Liver (tissue), 8 donors: ENCODE measurements at regions not wholly inside any gene's neighbourhood (a gene's known extent, or its start where the extent isn't known, plus 50 kb on each side); places are given as distances from the start of the nearest gene placed in this dataset.

Experiments used
- DNase-seq: peaks from one replicate; pipeline ENCODE4 v3.0.0-alpha.2; 2017; ENCODE audit warnings: low spot score
- H3K27ac ChIP-seq, 2 donors: one replicate each; pipeline ENCODE4 v1.7.0; 2013; ENCODE audit warnings: inconsistent platforms in 2 of 2, low read length in 2 of 2, control low read depth in 1 of 2, low read depth in 1 of 2, mild to moderate bottlenecking in 1 of 2
- H3K27me3 ChIP-seq, 4 donors: one replicate each; pipeline versions ENCODE4 v1.6.1 to v1.7.0; 2013; ENCODE audit warnings: low read length in 3 of 4, inconsistent platforms in 1 of 4, mild to moderate bottlenecking in 1 of 4, moderate library complexity in 1 of 4; ENCODE audit not compliant: control insufficient read depth in 4 of 4, insufficient read depth in 4 of 4
- H3K36me3 ChIP-seq, 4 donors: one replicate each; pipeline versions ENCODE4 v1.6.1 to v1.7.0; 2013; ENCODE audit warnings: low read length in 3 of 4, mild to moderate bottlenecking in 3 of 4, low read depth in 1 of 4, moderate library complexity in 1 of 4; ENCODE audit not compliant: control insufficient read depth in 4 of 4, insufficient read depth in 3 of 4
- H3K4me1 ChIP-seq, 4 donors: one replicate each; pipeline versions ENCODE4 v1.6.1 to v1.7.0; 2013; ENCODE audit warnings: low read length in 3 of 4, mild to moderate bottlenecking in 3 of 4, moderate library complexity in 1 of 4; ENCODE audit not compliant: control insufficient read depth in 4 of 4, insufficient read depth in 4 of 4
- H3K4me3 ChIP-seq, 3 donors: one replicate each; pipeline versions ENCODE4 v1.6.1 to v1.7.0; 2013; ENCODE audit warnings: low read length in 3 of 3, control low read depth in 1 of 3, low read depth in 1 of 3, mild to moderate bottlenecking in 1 of 3
- H3K9ac ChIP-seq, 2 donors: one replicate each; pipeline ENCODE4 v1.7.0; 2013; ENCODE audit warnings: low read length in 2 of 2, mild to moderate bottlenecking in 2 of 2, moderate library complexity in 2 of 2, control low read depth in 1 of 2, low read depth in 1 of 2
- H3K9me3 ChIP-seq, 4 donors: one replicate each; pipeline versions ENCODE4 v1.6.1 to v1.7.0; 2013; ENCODE audit warnings: low read length in 3 of 4; ENCODE audit not compliant: control insufficient read depth in 4 of 4
- EGR1 ChIP-seq, 2 donors: IDR thresholded peaks; 2 replicates each; pipeline ENCODE4 v1.6.1; 2016 to 2018; ENCODE audit warnings: antibody characterized with exemption in 2 of 2, low read depth in 2 of 2
- FOXA1 ChIP-seq: IDR thresholded peaks from 2 replicates; pipeline ENCODE4 v1.6.1; 2016; ENCODE audit warnings: antibody characterized with exemption
- GABPA ChIP-seq, 2 donors: IDR thresholded peaks in 1 of 2; conservative IDR thresholded peaks in 1 of 2; 2 replicates each; pipeline ENCODE4 v1.6.1; 2016; ENCODE audit warnings: antibody characterized with exemption in 2 of 2, mild to moderate bottlenecking in 1 of 2, moderate library complexity in 1 of 2
- HNF4A ChIP-seq, 2 donors: conservative IDR thresholded peaks; 2 replicates each; pipeline ENCODE4 v1.6.1; 2016; ENCODE audit warnings: antibody characterized with exemption in 2 of 2, mild to moderate bottlenecking in 2 of 2
- RXRA ChIP-seq, 2 donors: IDR thresholded peaks; 2 replicates each; pipeline ENCODE4 v1.6.1; 2017 to 2018; ENCODE audit warnings: antibody characterized with exemption in 2 of 2, mild to moderate bottlenecking in 1 of 2
- SP1 ChIP-seq: IDR thresholded peaks from 2 replicates; pipeline ENCODE4 v1.6.1; 2018; ENCODE audit warnings: antibody characterized with exemption, mild to moderate bottlenecking
- TAF1 ChIP-seq: conservative IDR thresholded peaks from 2 replicates; pipeline ENCODE4 v1.6.1; 2016; ENCODE audit warnings: antibody characterized with exemption, mild to moderate bottlenecking
- WGBS: extraction: QIAGEN DNeasy Blood & Tissue Kit; methylation state at CpG from one replicate; pipeline ENCODE4 v1.1.7; 2013; 5-methylcytosine and 5-hydroxymethylcytosine counted together
- TF ChIP-seq, protein P1 (sequence below): IDR thresholded peaks from 2 replicates; pipeline ENCODE4 v1.6.1; 2016; ENCODE audit warnings: antibody characterized with exemption, mild to moderate bottlenecking
- TF ChIP-seq, protein P2 (sequence below): IDR thresholded peaks from 2 replicates; pipeline ENCODE4 v1.6.1; 2016; ENCODE audit warnings: antibody characterized with exemption
- TF ChIP-seq, protein P3 (sequence below): fragments of 150-350 bp; IDR thresholded peaks from 2 replicates; pipeline ENCODE4 v1.5.1; 2017; ENCODE audit warnings: improper control_type of control experiment, low read depth, low read length; ENCODE audit not compliant: missing input control
- TF ChIP-seq, protein P4 (sequence below): IDR thresholded peaks from 2 replicates; pipeline ENCODE4 v1.6.1; 2016; ENCODE audit warnings: antibody characterized with exemption
- donor health status: healthy.
- donor health status: healthy.
- donor health status: healthy.
- donor health status: healthy.
- donor health status: healthy.

DNA sequence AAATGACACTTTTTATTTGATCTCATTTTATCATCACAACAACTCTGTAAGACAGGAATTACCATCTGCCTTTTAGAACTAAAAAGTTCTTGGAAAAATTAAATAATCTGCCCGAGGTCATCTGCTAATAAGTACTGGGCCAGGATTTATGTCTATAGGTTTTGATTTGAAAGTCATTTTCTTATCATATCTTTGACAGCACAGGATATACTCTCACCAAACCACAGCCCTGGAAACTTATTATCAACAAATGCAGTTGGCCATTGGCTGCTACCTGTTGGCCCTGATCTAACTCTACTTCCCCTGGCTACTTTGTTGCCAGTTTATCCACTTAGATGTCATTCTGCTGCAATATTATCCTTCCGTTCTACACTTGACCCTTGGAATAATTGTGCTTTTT, 354.6 kb downstream of the RAD51AP2 start:
- Histone ChIP-seq H3K4me3 (no peak overlapping the region), H3K36me3 (no peaks in the 10 kb centered on the region), H3K4me1 (no peaks in the 10 kb centered on the region), H3K27me3 (no peaks in the 10 kb centered on the region), H3K9me3 (no peaks in the 10 kb centered on the region), H3K9ac (no peak overlapping the region), H3K27ac (no peak overlapping the region)
- no peak for TF ChIP-seq SP1
- TF ChIP-seq EGR1 (IDR thresholded peaks at IDR 0.05; ENCODE audit: low read depth in 2 of 2) = no peak
- TF ChIP-seq TAF1 = no peak
- no peak for TF ChIP-seq HNF4A (conservative IDR thresholded peaks at IDR 0.05)
- no peak for DNase-seq
- 75% methylated on average over 2 of the region's 2 CpGs for WGBS

DNA sequence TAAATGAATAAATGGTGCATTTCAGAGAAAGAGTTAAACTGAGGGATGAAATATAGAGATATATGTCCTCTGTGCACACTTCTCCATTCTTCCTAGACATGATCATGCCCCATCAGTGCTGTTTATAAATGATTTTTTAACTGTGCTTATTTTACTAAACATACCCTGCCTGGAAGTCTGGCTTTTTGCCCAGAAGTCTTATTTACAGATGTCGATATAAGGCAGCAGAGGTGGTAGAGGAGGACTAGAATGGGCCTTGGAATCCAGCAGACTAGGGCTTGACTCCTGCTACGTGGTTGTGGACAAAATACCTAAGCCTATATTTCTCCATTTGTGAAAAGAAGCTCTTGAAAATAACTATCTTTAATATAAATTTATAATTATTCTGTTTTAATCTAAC, 355.5 kb downstream of the RAD51AP2 start:
- TF ChIP-seq, protein P1, sequence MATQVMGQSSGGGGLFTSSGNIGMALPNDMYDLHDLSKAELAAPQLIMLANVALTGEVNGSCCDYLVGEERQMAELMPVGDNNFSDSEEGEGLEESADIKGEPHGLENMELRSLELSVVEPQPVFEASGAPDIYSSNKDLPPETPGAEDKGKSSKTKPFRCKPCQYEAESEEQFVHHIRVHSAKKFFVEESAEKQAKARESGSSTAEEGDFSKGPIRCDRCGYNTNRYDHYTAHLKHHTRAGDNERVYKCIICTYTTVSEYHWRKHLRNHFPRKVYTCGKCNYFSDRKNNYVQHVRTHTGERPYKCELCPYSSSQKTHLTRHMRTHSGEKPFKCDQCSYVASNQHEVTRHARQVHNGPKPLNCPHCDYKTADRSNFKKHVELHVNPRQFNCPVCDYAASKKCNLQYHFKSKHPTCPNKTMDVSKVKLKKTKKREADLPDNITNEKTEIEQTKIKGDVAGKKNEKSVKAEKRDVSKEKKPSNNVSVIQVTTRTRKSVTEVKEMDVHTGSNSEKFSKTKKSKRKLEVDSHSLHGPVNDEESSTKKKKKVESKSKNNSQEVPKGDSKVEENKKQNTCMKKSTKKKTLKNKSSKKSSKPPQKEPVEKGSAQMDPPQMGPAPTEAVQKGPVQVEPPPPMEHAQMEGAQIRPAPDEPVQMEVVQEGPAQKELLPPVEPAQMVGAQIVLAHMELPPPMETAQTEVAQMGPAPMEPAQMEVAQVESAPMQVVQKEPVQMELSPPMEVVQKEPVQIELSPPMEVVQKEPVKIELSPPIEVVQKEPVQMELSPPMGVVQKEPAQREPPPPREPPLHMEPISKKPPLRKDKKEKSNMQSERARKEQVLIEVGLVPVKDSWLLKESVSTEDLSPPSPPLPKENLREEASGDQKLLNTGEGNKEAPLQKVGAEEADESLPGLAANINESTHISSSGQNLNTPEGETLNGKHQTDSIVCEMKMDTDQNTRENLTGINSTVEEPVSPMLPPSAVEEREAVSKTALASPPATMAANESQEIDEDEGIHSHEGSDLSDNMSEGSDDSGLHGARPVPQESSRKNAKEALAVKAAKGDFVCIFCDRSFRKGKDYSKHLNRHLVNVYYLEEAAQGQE = no peak
- TF ChIP-seq GABPA (IDR thresholded peaks at IDR 0.05 in 1 of 2, conservative IDR thresholded peaks at IDR 0.05 in 1 of 2) = no peak
- no peak for TF ChIP-seq FOXA1
- TF ChIP-seq, protein P2, sequence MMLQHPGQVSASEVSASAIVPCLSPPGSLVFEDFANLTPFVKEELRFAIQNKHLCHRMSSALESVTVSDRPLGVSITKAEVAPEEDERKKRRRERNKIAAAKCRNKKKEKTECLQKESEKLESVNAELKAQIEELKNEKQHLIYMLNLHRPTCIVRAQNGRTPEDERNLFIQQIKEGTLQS = no peak
- TF ChIP-seq RXRA (IDR thresholded peaks at IDR 0.05) = no peak
- TF ChIP-seq, protein P3, sequence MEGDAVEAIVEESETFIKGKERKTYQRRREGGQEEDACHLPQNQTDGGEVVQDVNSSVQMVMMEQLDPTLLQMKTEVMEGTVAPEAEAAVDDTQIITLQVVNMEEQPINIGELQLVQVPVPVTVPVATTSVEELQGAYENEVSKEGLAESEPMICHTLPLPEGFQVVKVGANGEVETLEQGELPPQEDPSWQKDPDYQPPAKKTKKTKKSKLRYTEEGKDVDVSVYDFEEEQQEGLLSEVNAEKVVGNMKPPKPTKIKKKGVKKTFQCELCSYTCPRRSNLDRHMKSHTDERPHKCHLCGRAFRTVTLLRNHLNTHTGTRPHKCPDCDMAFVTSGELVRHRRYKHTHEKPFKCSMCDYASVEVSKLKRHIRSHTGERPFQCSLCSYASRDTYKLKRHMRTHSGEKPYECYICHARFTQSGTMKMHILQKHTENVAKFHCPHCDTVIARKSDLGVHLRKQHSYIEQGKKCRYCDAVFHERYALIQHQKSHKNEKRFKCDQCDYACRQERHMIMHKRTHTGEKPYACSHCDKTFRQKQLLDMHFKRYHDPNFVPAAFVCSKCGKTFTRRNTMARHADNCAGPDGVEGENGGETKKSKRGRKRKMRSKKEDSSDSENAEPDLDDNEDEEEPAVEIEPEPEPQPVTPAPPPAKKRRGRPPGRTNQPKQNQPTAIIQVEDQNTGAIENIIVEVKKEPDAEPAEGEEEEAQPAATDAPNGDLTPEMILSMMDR = no peak
- TF ChIP-seq HNF4A (conservative IDR thresholded peaks at IDR 0.05) = no peak
- TF ChIP-seq, protein P4, sequence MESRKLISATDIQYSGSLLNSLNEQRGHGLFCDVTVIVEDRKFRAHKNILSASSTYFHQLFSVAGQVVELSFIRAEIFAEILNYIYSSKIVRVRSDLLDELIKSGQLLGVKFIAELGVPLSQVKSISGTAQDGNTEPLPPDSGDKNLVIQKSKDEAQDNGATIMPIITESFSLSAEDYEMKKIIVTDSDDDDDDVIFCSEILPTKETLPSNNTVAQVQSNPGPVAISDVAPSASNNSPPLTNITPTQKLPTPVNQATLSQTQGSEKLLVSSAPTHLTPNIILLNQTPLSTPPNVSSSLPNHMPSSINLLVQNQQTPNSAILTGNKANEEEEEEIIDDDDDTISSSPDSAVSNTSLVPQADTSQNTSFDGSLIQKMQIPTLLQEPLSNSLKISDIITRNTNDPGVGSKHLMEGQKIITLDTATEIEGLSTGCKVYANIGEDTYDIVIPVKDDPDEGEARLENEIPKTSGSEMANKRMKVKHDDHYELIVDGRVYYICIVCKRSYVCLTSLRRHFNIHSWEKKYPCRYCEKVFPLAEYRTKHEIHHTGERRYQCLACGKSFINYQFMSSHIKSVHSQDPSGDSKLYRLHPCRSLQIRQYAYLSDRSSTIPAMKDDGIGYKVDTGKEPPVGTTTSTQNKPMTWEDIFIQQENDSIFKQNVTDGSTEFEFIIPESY = no peak
- TF ChIP-seq EGR1 (IDR thresholded peaks at IDR 0.05; ENCODE audit: low read depth in 2 of 2) = no peak
- Histone ChIP-seq H3K4me1 (no peaks in the 10 kb centered on the region), H3K4me3 (no peak overlapping the region), H3K36me3 (no peaks in the 10 kb centered on the region), H3K27ac (no peak overlapping the region), H3K9me3 (no peaks in the 10 kb centered on the region), H3K9ac (no peak overlapping the region), H3K27me3 (no peaks in the 10 kb centered on the region)
- no peak for DNase-seq
- WGBS = 48% methylated on average over 2 of the region's 2 CpGs
